ENCODE measurements at regions not wholly inside any gene's neighbourhood (a gene's known extent, or its start where the extent isn't known, plus 50 kb on each side); places are given as distances from the start of the nearest gene placed in this dataset.

- no peaks in the 10 kb centered on the region for H3K27me3 ChIP-seq (ENCODE audit: low read depth, low read length)
- no peak overlapping the region for H3K9ac ChIP-seq (ENCODE audit: low read length)
- H4K20me1 ChIP-seq (ENCODE audit: insufficient read depth, low read length), result no peaks in the 10 kb centered on the region
- no peak overlapping the region for H3K27ac ChIP-seq (ENCODE audit: low read length)
- H3K79me2 ChIP-seq (ENCODE audit: low read length), result no peaks in the 10 kb centered on the region
- no peak overlapping the region for H2AFZ ChIP-seq (ENCODE audit: low read depth, low read length)
- no peaks in the 10 kb centered on the region for H3K36me3 ChIP-seq (replicated peaks; ENCODE audit: low read depth, low read length)
- H3K4me3 ChIP-seq (ENCODE audit: low read length), result no peak overlapping the region
- H3K4me1 ChIP-seq (ENCODE audit: low read length), result no peaks in the 10 kb centered on the region
- no peaks in the 10 kb centered on the region for H3K9me3 ChIP-seq (ENCODE audit: insufficient read depth, low read length)
- TF ChIP-seq EZH2phosphoT487 (IDR thresholded peaks at IDR 0.05; ENCODE audit: low read depth), result no peak
- TF ChIP-seq CTCF (IDR thresholded peaks at IDR 0.05; ENCODE audit: low read depth, low read length), result no peak
- H3K4me2 ChIP-seq (ENCODE audit: low read length), result no peak overlapping the region
Measured at GRCh38 chr15:39183164-39183881, 397.6 kb upstream of the THBS1 start.

- TF ChIP-seq CTCF (IDR thresholded peaks at IDR 0.05; ENCODE audit: low read depth, low read length), result no peak
- TF ChIP-seq EZH2phosphoT487 (IDR thresholded peaks at IDR 0.05; ENCODE audit: low read depth), result no peak
- H3K27me3 ChIP-seq (ENCODE audit: low read depth, low read length), result no peaks in the 10 kb centered on the region
- no peaks in the 10 kb centered on the region for H3K4me1 ChIP-seq (ENCODE audit: low read length)
- H3K27ac ChIP-seq (ENCODE audit: low read length), result no peak overlapping the region
- H2AFZ ChIP-seq (ENCODE audit: low read depth, low read length), result no peak overlapping the region
- H3K79me2 ChIP-seq (ENCODE audit: low read length), result no peaks in the 10 kb centered on the region
- H3K9ac ChIP-seq (ENCODE audit: low read length), result no peak overlapping the region
- H3K4me3 ChIP-seq (ENCODE audit: low read length), result no peak overlapping the region
- no peaks in the 10 kb centered on the region for H4K20me1 ChIP-seq (ENCODE audit: insufficient read depth, low read length)
- no peak overlapping the region for H3K4me2 ChIP-seq (ENCODE audit: low read length)
- no peaks in the 10 kb centered on the region for H3K36me3 ChIP-seq (replicated peaks; ENCODE audit: low read depth, low read length)
- H3K9me3 ChIP-seq (ENCODE audit: insufficient read depth, low read length), result no peaks in the 10 kb centered on the region
Measured at GRCh38 chr15:39184701-39185390, 396.0 kb upstream of the THBS1 start.

GRCh38 chr15:39188314-39188713 is 392.6 kb upstream of the THBS1 start:
- TF ChIP-seq EZH2phosphoT487 (IDR thresholded peaks at IDR 0.05; ENCODE audit: low read depth) (no peak), CTCF (IDR thresholded peaks at IDR 0.05; ENCODE audit: low read depth, low read length) (no peak)
- no peak overlapping the region for H3K4me2 ChIP-seq (ENCODE audit: low read length)
- H4K20me1 ChIP-seq (ENCODE audit: insufficient read depth, low read length), result no peaks in the 10 kb centered on the region
- H3K27ac ChIP-seq (ENCODE audit: low read length), result no peak overlapping the region
- H3K4me1 ChIP-seq (ENCODE audit: low read length), result no peaks in the 10 kb centered on the region
- H3K36me3 ChIP-seq (replicated peaks; ENCODE audit: low read depth, low read length), result no peaks in the 10 kb centered on the region
- no peaks in the 10 kb centered on the region for H3K79me2 ChIP-seq (ENCODE audit: low read length)
- H3K4me3 ChIP-seq (ENCODE audit: low read length), result no peak overlapping the region
- H3K9me3 ChIP-seq (ENCODE audit: insufficient read depth, low read length), result no peaks in the 10 kb centered on the region
- no peak overlapping the region for H2AFZ ChIP-seq (ENCODE audit: low read depth, low read length)
- no peak overlapping the region for H3K9ac ChIP-seq (ENCODE audit: low read length)
- H3K27me3 ChIP-seq (ENCODE audit: low read depth, low read length), result no peaks in the 10 kb centered on the region

GRCh38 chr15:39188930-39189329 is 391.9 kb upstream of the THBS1 start:
- TF ChIP-seq CTCF (IDR thresholded peaks at IDR 0.05; ENCODE audit: low read depth, low read length) (no peak), EZH2phosphoT487 (IDR thresholded peaks at IDR 0.05; ENCODE audit: low read depth) (no peak)
- Histone ChIP-seq H4K20me1 (ENCODE audit: insufficient read depth, low read length) (no peaks in the 10 kb centered on the region), H3K36me3 (replicated peaks; ENCODE audit: low read depth, low read length) (no peaks in the 10 kb centered on the region), H3K4me2 (ENCODE audit: low read length) (no peak overlapping the region), H3K4me3 (ENCODE audit: low read length) (no peak overlapping the region), H3K27ac (ENCODE audit: low read length) (no peak overlapping the region), H3K79me2 (ENCODE audit: low read length) (no peaks in the 10 kb centered on the region), H2AFZ (ENCODE audit: low read depth, low read length) (no peak overlapping the region), H3K9ac (ENCODE audit: low read length) (no peak overlapping the region), H3K27me3 (ENCODE audit: low read depth, low read length) (no peaks in the 10 kb centered on the region), H3K9me3 (ENCODE audit: insufficient read depth, low read length) (no peaks in the 10 kb centered on the region), H3K4me1 (ENCODE audit: low read length) (no peaks in the 10 kb centered on the region)

Measured in OCI-LY3 (cell line).